Stimulated activated memory B cell treated with anti-CD40 and anti-IgM and Interleukin-4, amounts not matched to agents 10 μg/mL and 1 μg/mL and 100 μg/mL, for 72 hours (primary cell): ENCODE measurements at regions not wholly inside any gene's neighbourhood (a gene's known extent, or its start where the extent isn't known, plus 50 kb on each side); places are given as distances from the start of the nearest gene placed in this dataset.
"Not testable (repeated sequence)": the region's sequence is repeated elsewhere in the genome, so short reads cannot be mapped to it uniquely, and the experiment has no call there.

Source experiments
- ATAC-seq: fragments of 150-1000 bp; cut with Tn5 transposase; 2 replicates; pipeline ENCODE4 v1.10.0; 2021
- H3K27ac Mint-ChIP-seq: one replicate; pipeline ENCODE4 v1.8.0; 2022; ENCODE audit warnings: mild to moderate bottlenecking, mixed read lengths
- H3K27me3 Mint-ChIP-seq: one replicate; pipeline ENCODE4 v1.8.0; 2022; ENCODE audit warnings: mixed read lengths
- H3K36me3 Mint-ChIP-seq: one replicate; pipeline ENCODE4 v1.8.0; 2022; ENCODE audit warnings: mixed read lengths
- H3K4me1 Mint-ChIP-seq: one replicate; pipeline ENCODE4 v1.8.0; 2022; ENCODE audit warnings: mixed read lengths
- H3K4me3 Mint-ChIP-seq: one replicate; pipeline ENCODE4 v1.8.0; 2022; ENCODE audit warnings: mild to moderate bottlenecking, moderate library complexity, mixed read lengths
- H3K9me3 Mint-ChIP-seq: one replicate; pipeline ENCODE4 v1.8.0; 2022; ENCODE audit warnings: mixed read lengths

GRCh38 chr9:124084087-124084486 lies 72.5 kb downstream of the LHX2 start:
- Mint-ChIP-seq H3K36me3 (peaks cover 7% of the 10 kb centered on the region), H3K9me3 (peaks cover 16% of the 10 kb centered on the region), H3K4me1 (no peaks in the 10 kb centered on the region), H3K4me3 (no peak overlapping the region), H3K27ac (no peak overlapping the region), H3K27me3 (peaks cover 13% of the 10 kb centered on the region)
- no peak for ATAC-seq

GRCh38 chr9:124087226-124087625 lies 75.7 kb downstream of the LHX2 start:
- no peak overlapping the region for H3K4me3 Mint-ChIP-seq
- peaks cover 7% of the 10 kb centered on the region for H3K36me3 Mint-ChIP-seq
- ATAC-seq = no peak
- H3K27me3 Mint-ChIP-seq = peaks cover 39% of the 10 kb centered on the region
- no peak overlapping the region for H3K27ac Mint-ChIP-seq
- H3K4me1 Mint-ChIP-seq = peaks cover 11% of the 10 kb centered on the region
- H3K9me3 Mint-ChIP-seq = peaks cover 20% of the 10 kb centered on the region

GRCh38 chr9:124088476-124088837 lies 76.9 kb downstream of the LHX2 start:
- peaks cover 7% of the 10 kb centered on the region for H3K36me3 Mint-ChIP-seq
- no peak overlapping the region for H3K27ac Mint-ChIP-seq
- no peak for ATAC-seq
- H3K9me3 Mint-ChIP-seq = peaks cover 23% of the 10 kb centered on the region
- H3K27me3 Mint-ChIP-seq = peaks cover 39% of the 10 kb centered on the region
- H3K4me1 Mint-ChIP-seq = peaks cover 11% of the 10 kb centered on the region
- H3K4me3 Mint-ChIP-seq = no peak overlapping the region

- H3K4me3 Mint-ChIP-seq = peak overlapping the region; percentile 32
- peaks cover 23% of the 10 kb centered on the region for H3K9me3 Mint-ChIP-seq
- H3K36me3 Mint-ChIP-seq = not testable (repeated sequence)
- peak; percentile 93 for ATAC-seq
- peaks cover 11% of the 10 kb centered on the region for H3K4me1 Mint-ChIP-seq
- peak overlapping the region; percentile 8 for H3K27ac Mint-ChIP-seq
- H3K27me3 Mint-ChIP-seq = peaks cover 39% of the 10 kb centered on the region
Measured at GRCh38 chr9:124089631-124090488, 78.3 kb downstream of the LHX2 start.

- Mint-ChIP-seq H3K9me3 (no peaks in the 10 kb centered on the region), H3K4me1 (peaks cover 26% of the 10 kb centered on the region), H3K27me3 (peaks cover 41% of the 10 kb centered on the region), H3K27ac (no peak overlapping the region), H3K36me3 (no peaks in the 10 kb centered on the region), H3K4me3 (no peak overlapping the region)
- ATAC-seq = no peak
Measured at GRCh38 chr9:124098141-124098905, 86.8 kb downstream of the LHX2 start.

GRCh38 chr9:124099860-124100259 lies 88.3 kb downstream of the LHX2 start:
- ATAC-seq = no peak
- Mint-ChIP-seq H3K36me3 (no peaks in the 10 kb centered on the region), H3K27ac (no peak overlapping the region), H3K4me3 (no peak overlapping the region), H3K27me3 (peaks cover 41% of the 10 kb centered on the region), H3K4me1 (peaks cover 33% of the 10 kb centered on the region), H3K9me3 (no peaks in the 10 kb centered on the region)

- H3K36me3 Mint-ChIP-seq = no peaks in the 10 kb centered on the region
- ATAC-seq = no peak
- peaks cover 38% of the 10 kb centered on the region for H3K4me1 Mint-ChIP-seq
- peak overlapping the region; percentile 16 for H3K4me3 Mint-ChIP-seq
- peaks cover 55% of the 10 kb centered on the region for H3K27me3 Mint-ChIP-seq
- H3K9me3 Mint-ChIP-seq = no peaks in the 10 kb centered on the region
- no peak overlapping the region for H3K27ac Mint-ChIP-seq
Measured at GRCh38 chr9:124101215-124101968, 89.8 kb downstream of the LHX2 start.

- Mint-ChIP-seq H3K9me3 (no peaks in the 10 kb centered on the region), H3K4me3 (no peak overlapping the region), H3K4me1 (peaks cover 44% of the 10 kb centered on the region), H3K27ac (no peak overlapping the region), H3K36me3 (no peaks in the 10 kb centered on the region), H3K27me3 (peaks cover 61% of the 10 kb centered on the region)
- ATAC-seq = no peak
Measured at GRCh38 chr9:124101969-124102345, 90.4 kb downstream of the LHX2 start.

GRCh38 chr9:124102363-124102762 lies 90.8 kb downstream of the LHX2 start:
- Mint-ChIP-seq H3K27ac (no peak overlapping the region), H3K4me1 (peaks cover 45% of the 10 kb centered on the region), H3K4me3 (no peak overlapping the region), H3K9me3 (no peaks in the 10 kb centered on the region), H3K27me3 (peaks cover 65% of the 10 kb centered on the region), H3K36me3 (no peaks in the 10 kb centered on the region)
- peak; percentile 34 for ATAC-seq

GRCh38 chr9:124105266-124105665 lies 93.7 kb downstream of the LHX2 start:
- Mint-ChIP-seq H3K4me1 (peaks cover 45% of the 10 kb centered on the region), H3K4me3 (no peak overlapping the region), H3K27ac (no peak overlapping the region), H3K27me3 (peaks cover 67% of the 10 kb centered on the region), H3K36me3 (no peaks in the 10 kb centered on the region), H3K9me3 (no peaks in the 10 kb centered on the region)
- no peak for ATAC-seq

- Mint-ChIP-seq H3K9me3 (peaks cover 4% of the 10 kb centered on the region), H3K4me3 (no peak overlapping the region), H3K27me3 (peaks cover 47% of the 10 kb centered on the region), H3K36me3 (no peaks in the 10 kb centered on the region), H3K4me1 (peaks cover 19% of the 10 kb centered on the region), H3K27ac (no peak overlapping the region)
- no peak for ATAC-seq
Measured at GRCh38 chr9:124108216-124108615, 96.6 kb downstream of the LHX2 start.

GRCh38 chr9:124110307-124110915 lies 98.8 kb downstream of the LHX2 start:
- peaks cover 4% of the 10 kb centered on the region for H3K9me3 Mint-ChIP-seq
- no peaks in the 10 kb centered on the region for H3K36me3 Mint-ChIP-seq
- peaks cover 48% of the 10 kb centered on the region for H3K27me3 Mint-ChIP-seq
- no peak for ATAC-seq
- no peak overlapping the region for H3K27ac Mint-ChIP-seq
- H3K4me1 Mint-ChIP-seq = peaks cover 12% of the 10 kb centered on the region
- H3K4me3 Mint-ChIP-seq = no peak overlapping the region

GRCh38 chr9:124116683-124117363 lies 105.3 kb downstream of the LHX2 start:
- Mint-ChIP-seq H3K4me3 (no peak overlapping the region), H3K36me3 (no peaks in the 10 kb centered on the region)

GRCh38 chr9:124118894-124119293 lies 107.3 kb downstream of the LHX2 start:
- H3K27ac Mint-ChIP-seq = no peak overlapping the region
- H3K9me3 Mint-ChIP-seq = peaks cover 3% of the 10 kb centered on the region
- peaks cover 10% of the 10 kb centered on the region for H3K27me3 Mint-ChIP-seq
- H3K4me3 Mint-ChIP-seq = no peak overlapping the region
- H3K4me1 Mint-ChIP-seq = peaks cover 15% of the 10 kb centered on the region
- ATAC-seq = no peak
- H3K36me3 Mint-ChIP-seq = no peaks in the 10 kb centered on the region

More at GRCh38 chr9:124116683-124117363, 105.3 kb downstream of the LHX2 start:
- Mint-ChIP-seq H3K27ac (no peak overlapping the region), H3K9me3 (peaks cover 3% of the 10 kb centered on the region), H3K27me3 (peaks cover 22% of the 10 kb centered on the region), H3K4me1 (no peaks in the 10 kb centered on the region)
- ATAC-seq = no peak
